ENCODE measurements at regions not wholly inside any gene's neighbourhood (a gene's known extent, or its start where the extent isn't known, plus 50 kb on each side); places are given as distances from the start of the nearest gene placed in this dataset.

DNA sequence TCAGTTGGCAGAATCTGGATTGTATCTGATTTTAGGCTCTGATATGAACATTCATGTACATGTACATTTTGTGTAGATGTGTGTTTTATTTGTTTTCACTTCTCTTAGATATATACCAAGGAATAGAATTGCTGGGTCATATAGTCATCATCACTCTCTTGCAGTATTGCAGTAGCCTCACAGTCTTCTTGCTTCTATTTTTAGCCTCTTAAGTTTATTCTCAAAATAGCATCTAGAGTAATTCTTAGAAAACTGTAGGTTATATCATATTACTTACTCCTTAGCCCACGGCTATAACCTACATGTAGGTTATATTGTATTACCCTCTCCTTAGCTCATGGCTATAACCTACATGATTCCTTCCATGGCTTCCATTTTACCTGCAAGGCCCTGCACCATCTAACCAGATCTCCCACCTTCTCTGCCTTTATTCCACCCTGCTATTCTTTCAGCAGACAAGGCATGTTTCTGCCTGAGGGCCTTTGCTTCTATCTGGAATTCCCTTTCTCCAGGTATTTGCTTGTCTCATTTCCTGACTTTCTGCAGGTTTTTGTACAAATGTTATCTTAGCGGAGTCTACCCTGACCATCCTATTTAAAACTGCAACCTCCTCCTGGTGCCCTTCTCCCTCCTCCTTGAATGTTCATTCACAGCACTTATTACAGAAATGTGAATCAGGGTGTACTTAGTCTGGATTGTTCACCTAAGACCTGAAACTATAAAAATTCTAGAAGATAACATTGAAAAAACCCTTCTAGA lies 109.0 kb upstream of the ETV3 start:
- DNase-seq (ENCODE audit: extremely low read depth in 1 of 11, low read depth in 9 of 11, low spot score in 4 of 11) = no peak

DNA sequence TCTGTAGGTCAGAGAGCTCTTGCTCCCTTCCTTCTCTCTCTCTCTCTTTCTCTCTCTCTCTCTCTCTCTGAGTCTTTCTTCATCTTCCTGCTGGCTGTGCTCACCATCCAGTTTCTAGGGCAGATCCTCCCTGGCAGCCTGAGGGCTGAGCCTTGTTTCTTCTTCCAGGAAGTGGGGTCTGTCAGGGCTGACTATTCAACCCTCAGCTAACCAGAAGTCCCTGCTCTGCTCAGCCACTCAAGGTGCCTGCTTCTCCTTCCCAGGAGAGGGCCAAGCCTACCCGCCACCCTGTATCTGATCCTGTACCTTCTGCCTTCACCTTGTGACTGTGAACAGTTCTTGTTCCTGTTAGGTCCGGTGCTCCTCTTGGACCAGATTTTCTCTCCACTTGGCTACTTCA lies 107.6 kb upstream of the ETV3 start:
- no peak for DNase-seq (ENCODE audit: extremely low read depth in 1 of 11, low read depth in 9 of 11, low spot score in 4 of 11)

DNA sequence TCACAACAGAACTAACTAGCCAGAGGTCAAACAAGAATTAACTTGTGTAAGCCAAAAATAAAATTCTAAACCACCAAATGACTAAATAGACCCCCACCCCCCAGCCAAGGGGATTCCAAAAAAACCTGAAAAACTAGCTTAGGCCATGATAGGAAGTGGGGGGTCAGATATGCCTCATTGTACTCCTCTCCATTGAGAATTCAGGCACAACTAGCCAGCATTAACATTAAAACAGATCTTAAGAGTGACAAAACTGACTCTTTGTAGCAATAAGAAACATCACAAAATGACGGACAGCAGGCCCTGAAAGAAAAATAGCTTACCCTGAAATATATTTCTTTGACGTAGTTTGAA lies 103.0 kb upstream of the ETV3 start:
- peak in 1 of 11 donors; percentile 5 for DNase-seq (ENCODE audit: extremely low read depth in 1 of 11, low read depth in 9 of 11, low spot score in 4 of 11)

DNA sequence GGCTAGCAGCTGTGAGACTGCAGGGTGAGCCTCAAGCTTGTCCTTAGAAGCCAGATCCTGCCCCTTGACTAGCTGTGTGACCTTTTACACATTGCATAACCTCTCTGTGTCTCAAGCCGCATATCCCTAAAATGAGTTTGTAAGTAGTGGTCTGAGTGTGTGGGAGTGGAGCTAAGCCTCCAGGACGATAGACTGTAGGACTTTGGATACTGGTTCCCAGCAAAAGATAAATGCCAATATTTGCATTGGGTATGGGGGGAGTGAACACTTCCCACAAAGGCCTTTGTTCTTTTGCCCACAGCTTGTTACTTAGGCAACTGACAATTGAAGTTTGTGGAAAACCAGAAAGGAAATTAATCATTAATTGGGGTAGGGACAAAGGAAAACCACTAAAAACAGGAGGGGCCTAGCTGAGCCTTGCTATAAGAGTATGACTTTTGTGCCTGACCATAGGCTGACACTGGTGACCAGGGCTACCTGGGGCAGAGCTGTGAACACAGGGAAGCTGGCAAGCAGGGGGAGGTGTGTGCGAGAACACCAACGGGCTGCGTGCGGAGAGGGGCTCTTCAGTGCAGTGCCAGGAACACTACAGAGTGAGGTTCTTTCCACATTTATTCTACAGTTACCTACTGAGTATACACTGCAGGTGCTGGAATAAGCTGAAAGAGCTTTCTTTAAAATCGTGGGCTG lies 102.4 kb upstream of the ETV3 start:
- peak in 9 of 11 donors; percentile 3 to 62 (median 15) for DNase-seq (ENCODE audit: extremely low read depth in 1 of 11, low read depth in 9 of 11, low spot score in 4 of 11)

DNA sequence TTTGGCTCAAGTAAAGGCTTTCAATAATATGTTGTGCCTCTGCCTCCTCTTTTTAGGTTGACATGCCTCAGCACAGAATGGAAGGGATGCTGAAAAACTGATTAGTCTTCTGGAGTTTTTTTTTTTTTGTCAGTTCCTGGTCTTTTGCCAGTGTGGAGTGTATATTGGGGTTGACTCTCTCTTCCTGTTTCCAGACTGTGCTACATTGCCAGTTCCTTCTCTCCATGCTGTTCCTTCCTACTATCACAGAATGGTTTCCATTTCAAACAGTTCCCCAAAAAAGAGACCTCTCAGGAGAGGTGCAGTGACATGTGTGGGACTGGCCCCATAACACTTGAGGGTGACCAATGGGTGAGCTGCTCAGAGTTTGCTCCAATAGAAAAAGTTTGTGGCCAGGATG lies 101.7 kb upstream of the ETV3 start:
- DNase-seq (ENCODE audit: extremely low read depth in 1 of 11, low read depth in 9 of 11, low spot score in 4 of 11) = no peak

DNA sequence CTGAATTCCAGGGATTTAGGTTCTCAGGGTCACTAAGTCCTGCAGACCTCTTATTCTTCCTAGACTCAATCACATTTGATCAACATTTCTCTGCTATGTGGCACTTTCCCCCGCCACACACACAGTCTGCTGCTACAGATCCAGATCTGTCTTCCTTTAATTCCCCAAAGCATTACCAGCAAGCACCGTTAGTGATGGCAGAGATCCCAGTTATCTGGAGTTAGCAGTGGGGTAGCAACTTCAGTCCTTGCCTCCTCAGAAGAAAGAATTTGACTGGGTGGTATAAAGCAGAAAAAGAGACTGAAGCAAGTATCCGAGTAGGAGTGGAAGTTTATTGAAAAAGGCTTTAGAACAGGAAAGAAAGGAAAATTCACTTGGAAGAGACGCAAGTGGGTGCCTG lies 100.4 kb upstream of the ETV3 start:
- DNase-seq (ENCODE audit: extremely low read depth in 1 of 11, low read depth in 9 of 11, low spot score in 4 of 11) = no peak

DNA sequence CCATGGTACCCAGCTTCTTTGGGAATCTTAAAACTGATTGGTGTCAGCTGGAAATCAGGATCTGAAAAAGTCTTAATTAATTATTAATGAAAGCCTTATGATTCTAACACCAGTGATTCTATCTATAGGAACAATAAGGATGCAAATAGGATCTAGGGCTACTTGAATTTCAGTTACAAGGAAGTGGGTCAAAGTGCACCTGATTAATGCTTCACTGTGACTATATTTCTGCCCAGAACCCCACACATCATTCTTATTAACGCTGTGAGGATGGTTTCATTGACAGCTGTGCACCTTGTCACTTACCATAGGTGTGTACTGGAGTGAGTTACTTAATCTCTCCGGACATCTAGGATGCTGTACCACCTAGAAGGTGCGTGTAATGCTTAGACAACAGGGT lies 99.8 kb upstream of the ETV3 start:
- DNase-seq (ENCODE audit: extremely low read depth in 1 of 11, low read depth in 9 of 11, low spot score in 4 of 11) = no peak

DNA sequence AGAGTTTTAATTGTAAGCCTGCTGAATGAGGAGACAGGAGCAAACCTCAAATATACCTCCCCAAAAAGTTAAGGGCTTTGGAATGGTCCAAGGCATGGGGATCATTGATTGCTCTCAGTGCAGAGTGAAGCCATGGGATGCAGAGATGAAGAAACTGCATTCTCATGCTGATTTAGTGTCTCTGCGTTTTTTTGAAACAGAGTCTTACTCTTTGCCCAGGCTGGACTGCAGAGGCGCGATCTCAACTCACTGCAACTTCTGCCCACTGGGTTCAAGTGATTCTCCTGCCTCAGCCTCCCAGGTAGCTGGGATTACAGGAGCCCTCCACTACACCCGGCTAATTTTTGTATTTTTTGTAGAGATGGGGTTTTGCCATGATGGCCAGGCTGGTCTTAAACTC lies 99.3 kb upstream of the ETV3 start:
- DNase-seq (ENCODE audit: extremely low read depth in 1 of 11, low read depth in 9 of 11, low spot score in 4 of 11) = no peak

DNA sequence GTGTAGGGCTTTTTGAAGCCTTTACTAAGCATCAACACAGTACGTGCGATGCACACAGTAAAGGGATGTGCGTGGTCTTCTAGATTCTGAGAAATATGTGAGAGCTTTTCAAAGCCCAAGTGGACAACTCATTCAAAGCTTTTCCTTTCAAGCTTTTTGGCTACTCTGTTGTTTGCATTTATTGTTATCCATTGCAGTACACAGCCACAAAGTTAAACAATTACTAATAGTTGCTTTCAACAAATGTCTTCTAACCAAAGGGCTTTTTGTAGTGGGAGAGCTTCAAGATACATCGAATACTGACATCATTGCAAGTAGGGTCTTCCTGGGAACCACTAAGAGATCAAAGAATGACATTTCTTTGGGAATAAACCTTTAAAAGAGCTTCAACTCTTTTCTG lies 97.9 kb upstream of the ETV3 start:
- DNase-seq (ENCODE audit: extremely low read depth in 1 of 11, low read depth in 9 of 11, low spot score in 4 of 11) = no peak

DNA sequence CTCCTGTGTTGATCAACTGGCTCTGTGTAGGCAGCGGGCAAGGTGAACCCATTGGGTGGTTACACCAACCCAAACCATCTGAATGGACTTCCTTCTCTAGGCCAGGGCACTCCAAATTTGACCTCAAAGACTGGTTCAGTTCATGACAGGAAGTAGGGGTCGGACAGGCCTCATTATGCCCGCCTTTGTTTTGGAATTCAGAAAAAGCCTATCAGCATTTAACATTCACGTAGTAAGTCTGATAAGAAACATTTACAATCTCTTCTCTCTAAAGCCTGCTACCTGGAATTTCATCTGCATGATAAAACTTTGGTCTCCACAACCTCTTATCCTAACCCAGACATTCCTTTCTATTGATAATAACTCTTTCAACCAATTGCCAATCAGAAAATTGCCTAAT lies 97.1 kb upstream of the ETV3 start:
- no peak for DNase-seq (ENCODE audit: extremely low read depth in 1 of 11, low read depth in 9 of 11, low spot score in 4 of 11)

DNA sequence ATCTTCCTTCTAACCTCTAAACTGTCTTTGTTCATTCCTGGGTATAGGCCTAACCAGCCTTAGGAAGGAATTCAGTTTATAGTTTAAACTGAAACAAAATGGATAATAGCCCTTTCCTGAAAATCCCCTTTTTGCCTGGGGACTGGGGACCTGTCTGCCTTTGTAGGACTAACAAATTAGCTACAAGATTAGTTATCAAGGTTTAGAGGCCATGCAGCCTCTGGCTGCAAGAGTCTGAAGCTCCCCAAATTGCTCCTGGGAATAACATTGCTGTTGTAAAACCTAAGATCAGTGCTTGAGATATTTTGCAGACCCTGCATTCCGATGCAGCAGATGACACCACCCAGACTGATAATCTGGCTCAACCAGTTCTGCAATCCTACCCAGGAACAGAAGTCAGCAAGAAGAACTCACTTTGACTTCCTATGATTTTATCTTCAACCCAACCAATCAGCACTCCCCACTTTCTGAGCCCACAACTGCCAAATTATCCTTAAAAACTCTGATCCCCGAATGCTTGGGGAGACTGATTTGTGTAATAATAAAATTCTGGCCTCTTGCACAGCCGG lies 96.6 kb upstream of the ETV3 start:
- no peak for DNase-seq (ENCODE audit: extremely low read depth in 1 of 11, low read depth in 9 of 11, low spot score in 4 of 11)

DNA sequence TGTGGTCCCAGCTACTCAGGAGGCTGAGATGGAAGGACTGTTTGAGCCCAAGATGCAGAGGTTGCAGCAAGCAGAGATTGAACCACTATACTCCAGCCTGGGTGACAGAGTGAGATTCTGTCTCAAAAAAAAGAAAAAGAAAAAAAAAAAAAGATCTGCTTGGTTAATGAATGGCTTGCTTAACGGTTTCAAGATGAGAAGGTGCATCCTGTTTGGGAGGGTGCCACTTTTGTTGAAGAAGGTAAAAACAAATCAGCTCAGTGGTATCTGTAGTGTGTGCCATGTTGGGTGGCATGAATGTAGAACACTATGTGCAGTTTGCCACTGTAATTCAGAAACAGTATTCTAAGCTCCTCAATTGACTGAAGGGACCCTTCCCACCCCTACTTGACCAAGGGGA lies 94.9 kb upstream of the ETV3 start:
- no peak for DNase-seq (ENCODE audit: extremely low read depth in 1 of 11, low read depth in 9 of 11, low spot score in 4 of 11)

DNA sequence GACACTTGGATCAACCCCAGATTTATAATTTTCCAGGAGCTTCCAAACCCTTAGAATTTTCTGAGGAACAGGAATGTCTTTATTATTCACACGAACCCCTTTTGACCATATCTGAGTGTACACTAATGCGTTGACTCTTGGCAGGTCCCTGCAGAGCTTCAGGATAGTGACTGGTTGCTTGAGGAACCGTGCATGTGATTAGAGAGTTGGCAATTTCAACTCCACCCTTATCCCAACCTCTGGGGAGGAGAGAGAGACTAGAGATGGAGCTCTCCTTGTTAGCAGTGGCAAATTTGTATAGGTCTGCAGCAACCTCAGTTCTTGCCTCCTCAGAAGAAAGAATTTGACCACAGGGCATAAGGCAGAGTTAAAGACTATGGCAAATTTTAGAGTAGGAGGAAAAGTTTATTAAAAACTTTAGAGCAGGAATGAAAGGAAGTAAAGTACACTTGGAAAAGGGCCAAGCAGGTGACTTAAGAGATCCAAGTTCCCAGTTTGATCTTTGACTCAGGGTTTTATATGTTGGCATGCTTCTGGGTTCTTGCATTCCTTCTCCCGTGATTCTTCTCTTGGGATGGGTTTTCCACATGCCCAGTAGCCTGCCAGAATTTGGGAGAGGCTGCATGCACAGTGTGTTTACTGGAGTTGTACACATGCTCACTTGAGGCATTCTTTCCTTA lies 93.8 kb upstream of the ETV3 start:
- peak in 1 of 11 donors; percentile 11 for DNase-seq (ENCODE audit: extremely low read depth in 1 of 11, low read depth in 9 of 11, low spot score in 4 of 11)

DNA sequence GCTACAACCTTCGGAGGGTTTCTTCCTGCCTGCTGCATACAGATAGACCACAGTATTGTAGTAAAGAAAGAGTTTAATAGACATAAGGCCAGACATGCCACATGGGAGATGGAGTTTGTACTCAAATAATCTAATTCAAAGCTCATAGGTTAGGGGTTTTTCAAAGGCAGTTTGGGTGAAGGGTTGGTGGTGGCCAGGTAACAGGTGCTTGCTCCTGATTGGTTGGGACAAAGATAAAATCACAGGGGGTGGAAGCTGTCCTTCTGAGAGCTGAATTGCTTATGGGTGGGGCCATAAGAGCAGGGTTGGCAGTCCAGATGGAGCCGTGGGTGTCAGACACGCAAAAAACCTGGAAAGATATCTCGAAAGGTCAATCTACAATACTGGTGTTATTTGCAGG lies 92.3 kb upstream of the ETV3 start:
- no peak for DNase-seq (ENCODE audit: extremely low read depth in 1 of 11, low read depth in 9 of 11, low spot score in 4 of 11)

DNA sequence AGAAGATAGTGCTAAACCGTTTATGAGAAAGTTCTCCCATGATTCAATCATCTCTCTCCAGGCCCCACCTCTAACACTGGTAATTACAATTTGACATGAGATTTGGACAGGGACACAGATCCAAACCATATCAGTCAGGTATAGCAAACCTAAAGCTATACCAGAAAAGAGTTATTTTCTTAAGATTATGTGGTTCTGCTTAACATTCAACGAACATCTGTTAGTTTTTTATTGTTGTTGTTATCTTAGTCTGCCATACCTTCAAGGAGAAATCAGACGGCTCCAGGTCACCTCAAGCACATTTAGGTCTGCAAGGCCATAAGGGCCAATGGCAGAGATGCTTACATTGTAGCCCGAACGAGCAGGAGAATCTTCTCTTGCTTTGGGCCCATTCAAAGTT lies 89.5 kb upstream of the ETV3 start:
- DNase-seq (ENCODE audit: extremely low read depth in 1 of 11, low read depth in 9 of 11, low spot score in 4 of 11) = no peak

DNA sequence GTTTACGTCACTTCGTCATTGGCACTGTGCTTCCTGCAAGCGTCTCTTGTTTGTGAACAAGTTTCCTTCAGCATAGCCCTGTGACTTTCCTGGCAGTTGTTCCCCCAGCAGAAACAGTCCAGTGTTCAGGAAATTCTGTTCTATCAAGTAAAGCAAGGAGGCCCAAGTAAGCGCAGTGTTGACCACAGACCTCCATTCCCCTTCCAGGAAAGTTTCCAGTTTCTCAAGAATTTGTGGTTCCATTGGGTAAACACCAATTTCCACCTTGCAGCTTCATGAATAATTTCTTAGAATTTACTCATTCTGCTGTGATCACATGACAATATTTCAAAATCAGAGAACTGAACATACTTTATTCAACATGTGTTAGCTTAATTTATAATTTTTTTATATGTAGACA lies 88.5 kb upstream of the ETV3 start:
- no peak for DNase-seq (ENCODE audit: extremely low read depth in 1 of 11, low read depth in 9 of 11, low spot score in 4 of 11)

DNA sequence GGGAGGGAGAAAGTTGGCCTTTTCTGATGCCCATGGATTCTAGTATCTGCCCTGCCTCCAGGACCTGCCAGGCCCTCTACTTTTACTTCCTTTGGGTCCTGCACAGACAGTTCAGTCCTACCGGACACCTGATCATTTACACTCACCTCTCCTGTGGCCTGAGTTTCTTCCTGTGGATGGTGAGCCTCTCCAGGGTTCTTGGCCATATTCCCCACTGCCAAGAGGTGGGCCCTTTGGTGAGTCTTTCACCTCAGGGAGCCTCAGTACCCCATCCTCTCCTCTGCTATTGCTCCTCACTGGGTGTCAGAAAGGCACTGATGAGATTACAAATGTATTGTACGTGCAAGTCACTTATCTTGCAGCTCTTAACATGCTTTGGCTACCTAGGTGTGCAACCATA lies 81.4 kb upstream of the ETV3 start:
- DNase-seq (ENCODE audit: extremely low read depth in 1 of 11, low read depth in 9 of 11, low spot score in 4 of 11) = no peak

DNA sequence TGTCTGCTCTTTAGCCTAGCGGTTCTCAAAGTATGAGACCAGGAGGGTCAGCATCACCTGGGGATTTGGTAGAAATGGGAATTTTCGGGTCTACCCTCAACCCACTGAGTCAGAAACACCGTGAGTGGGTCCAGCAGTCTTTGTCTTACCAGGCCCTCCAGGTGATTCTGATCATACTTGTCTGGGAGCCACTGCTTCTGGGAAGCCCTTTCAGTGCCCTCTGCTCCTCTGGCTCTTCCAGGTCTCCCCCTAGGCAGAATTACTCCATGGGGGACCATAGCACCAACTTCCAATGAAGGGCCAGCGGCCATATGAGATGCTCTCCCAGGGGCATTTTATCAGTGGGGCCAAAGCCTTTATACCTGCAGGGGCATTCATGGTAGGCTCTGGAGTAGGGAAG lies 81.0 kb upstream of the ETV3 start:
- no peak for DNase-seq (ENCODE audit: extremely low read depth in 1 of 11, low read depth in 9 of 11, low spot score in 4 of 11)

DNA sequence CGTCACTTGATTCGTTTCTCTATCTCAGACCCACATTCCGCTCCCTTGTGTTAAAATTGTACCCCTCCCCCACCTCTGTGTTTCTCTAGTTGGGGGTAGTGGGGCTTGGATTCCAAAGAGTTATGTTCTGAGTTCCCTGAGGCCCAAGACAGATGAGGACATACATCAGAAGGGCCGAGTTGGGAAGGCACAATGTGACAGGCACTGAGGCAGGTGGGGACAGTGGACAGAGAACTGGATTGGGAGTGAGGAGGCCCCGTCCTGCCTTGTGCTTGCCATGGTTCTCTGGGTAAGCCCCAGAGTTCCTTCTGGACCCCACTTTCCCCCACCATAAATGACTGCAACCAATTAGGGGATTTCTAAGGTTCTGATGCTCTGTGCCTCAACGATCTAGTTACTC lies 80.5 kb upstream of the ETV3 start:
- no peak for DNase-seq (ENCODE audit: extremely low read depth in 1 of 11, low read depth in 9 of 11, low spot score in 4 of 11)

DNA sequence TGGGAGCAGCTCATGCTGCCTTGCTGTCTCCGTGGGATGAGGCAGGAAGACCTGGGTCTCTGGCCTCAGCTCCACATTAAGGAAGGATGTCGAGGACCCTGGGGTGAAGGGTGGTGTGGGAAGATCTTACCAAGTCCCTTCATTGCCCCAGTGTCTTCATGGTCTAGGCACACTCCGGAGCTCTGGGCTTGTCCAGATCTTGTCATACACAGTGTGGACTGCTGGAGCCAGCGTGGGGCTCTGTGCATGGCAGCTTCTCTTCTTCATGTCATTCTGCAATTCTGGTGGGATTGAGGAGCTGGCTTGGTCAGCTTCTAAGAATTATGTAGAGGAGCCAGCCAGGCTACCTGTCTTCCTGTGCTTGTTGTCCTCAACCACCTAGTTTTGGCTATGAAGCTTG lies 79.3 kb upstream of the ETV3 start:
- no peak for DNase-seq (ENCODE audit: extremely low read depth in 1 of 11, low read depth in 9 of 11, low spot score in 4 of 11)

Data from renal cortex interstitium (tissue), 11 donors.